HepG2 (cell line): ENCODE measurements at regions not wholly inside any gene's neighbourhood (a gene's known extent, or its start where the extent isn't known, plus 50 kb on each side); places are given as distances from the start of the nearest gene placed in this dataset.
A peak's percentile ranks its signal among the peaks of the same experiment; 100 is the strongest.

Source experiments
- ATAC-seq: fragments of 200-7000 bp; cut with Tn5 transposase; 3 replicates; pipeline ENCODE4 v1.9.1; 2020; ENCODE audit warnings: mild to moderate bottlenecking, moderate library complexity
- BruUV-seq: library from RNA; stranded (reverse); fragments of 400-500 nt; replicated peaks from 2 replicates; lab custom pipeline; 2021; lab: Mats Ljungman, UMichigan
- CTCF ChIA-PET: fragments of 300-600 bp; formaldehyde crosslinking; extraction: SDS; loops from one replicate; lab custom pipeline; 2021; ENCODE audit warnings: low total read pairs, inconsistent platforms, low intra/inter-chr PET ratio; lab: Yijun Ruan, JAX
- POLR2A ChIA-PET: fragments of 350-600 bp; sonication (Branson Sonifier 250); formaldehyde crosslinking; loops from one replicate; lab custom pipeline; 2020; ENCODE audit warnings: antibody characterized with exemption, inconsistent platforms; lab: Yijun Ruan, JAX
- DNase-seq: peaks from one replicate; pipeline ENCODE4 v3.0.0-alpha.2; 2015; ENCODE audit warnings: low spot score
- FAIRE-seq: peaks from 3 replicates; lab custom pipeline; 2011; peaks lifted over from hg19 to GRCh38; lab: Jason Lieb, UNC
- H2AFZ ChIP-seq: one replicate; pipeline ENCODE4 v1.6.1; 2011; ENCODE audit warnings: low read length, inconsistent platforms
- H3K27ac ChIP-seq: fragments of 300-600 bp; 3 replicates; pipeline ENCODE4 v1.8.0; 2011; ENCODE audit warnings: mixed run types, mild to moderate bottlenecking, mixed read lengths, low read length, inconsistent platforms; ENCODE audit not compliant: insufficient read depth; ENCODE audit errors: extremely low read length
- H3K27me3 ChIP-seq, 2 experiments: fragments of 200-600 bp in 1 of 2; 2 replicates in 1 of 2; 3 replicates in 1 of 2; pipeline versions ENCODE4 v1.6.0 to v1.8.0; 2011; ENCODE audit warnings: low read length in 2 of 2, mild to moderate bottlenecking in 2 of 2, moderate library complexity in 2 of 2, inconsistent platforms in 1 of 2; ENCODE audit not compliant: insufficient read depth in 2 of 2, control insufficient read depth in 1 of 2
- H3K36me3 ChIP-seq, 2 experiments: fragments of 200-600 bp in 1 of 2; replicated peaks in 1 of 2; 2 replicates in 1 of 2; 3 replicates in 1 of 2; pipeline versions ENCODE4 v1.5.1 to v1.8.0; 2011; ENCODE audit warnings: low read length in 2 of 2, inconsistent platforms in 1 of 2; ENCODE audit not compliant: insufficient read depth in 2 of 2, control insufficient read depth in 1 of 2
- H3K4me1 ChIP-seq: 2 replicates; pipeline ENCODE4 v1.5.1; 2012; ENCODE audit warnings: low read length, inconsistent platforms; ENCODE audit not compliant: insufficient read depth
- H3K4me2 ChIP-seq: 2 replicates; pipeline ENCODE4 v1.6.0; 2011; ENCODE audit warnings: low read depth, low read length, inconsistent platforms
- H3K4me3 ChIP-seq, 3 experiments: fragments of 200-600 bp in 1 of 3; sonication (generic), shearing (Covaris generic) in 1 of 3; replicated peaks in 1 of 3; 2 replicates each; pipeline ENCODE4 v1.5.1; 2011 to 2016; ENCODE audit warnings: low read length in 3 of 3, inconsistent platforms in 2 of 3, low read depth in 2 of 3, mild to moderate bottlenecking in 2 of 3, control low read depth in 1 of 3, mixed read lengths in 1 of 3; ENCODE audit not compliant: insufficient read depth in 1 of 3
- H3K79me2 ChIP-seq: one replicate; pipeline ENCODE4 v1.6.1; 2011; ENCODE audit warnings: low read length, inconsistent platforms; ENCODE audit not compliant: insufficient read depth
- H3K9ac ChIP-seq: 2 replicates; pipeline ENCODE4 v1.6.0; 2011; ENCODE audit warnings: mild to moderate bottlenecking, low read depth, low read length, inconsistent platforms; ENCODE audit not compliant: insufficient read depth
- H3K9me3 ChIP-seq: 2 replicates; pipeline ENCODE4 v1.5.1; 2012; ENCODE audit warnings: mild to moderate bottlenecking, low read length
- H4K20me1 ChIP-seq: 2 replicates; pipeline ENCODE4 v1.6.0; 2011; ENCODE audit warnings: inconsistent platforms, mild to moderate bottlenecking, low read length, moderate library complexity; ENCODE audit not compliant: insufficient read depth
- HOXA3 ChIP-seq: sonication (generic); formaldehyde crosslinking; IDR thresholded peaks from 2 replicates; pipeline ENCODE4 v1.5.0; 2020; ENCODE audit warnings: missing genetic modification reagents
- KDM4B ChIP-seq: sonication (generic); formaldehyde crosslinking; IDR thresholded peaks from 2 replicates; pipeline ENCODE4 v1.4.0; 2020; ENCODE audit warnings: missing genetic modification reagents
- MLLT10 ChIP-seq: sonication (generic); formaldehyde crosslinking; IDR thresholded peaks from 2 replicates; pipeline ENCODE4 v1.4.0; 2020; ENCODE audit warnings: missing genetic modification reagents
- SETDB1 ChIP-seq: sonication (generic); formaldehyde crosslinking; IDR thresholded peaks from 2 replicates; pipeline ENCODE4 v1.5.1; 2020; ENCODE audit warnings: missing genetic modification reagents, mild to moderate bottlenecking, borderline replicate concordance
- STAG1 ChIP-seq: sonication (generic); formaldehyde crosslinking; IDR thresholded peaks from 2 replicates; pipeline ENCODE4 v1.4.0; 2020; ENCODE audit warnings: missing genetic modification reagents
- TP53 ChIP-seq: sonication (generic); formaldehyde crosslinking; conservative IDR thresholded peaks from 2 replicates; pipeline ENCODE4 v1.4.0; 2020; ENCODE audit warnings: missing genetic modification reagents
- XRCC5 ChIP-seq: fragments of 200-400 bp; formaldehyde crosslinking; optimal IDR thresholded peaks from 2 replicates; pipeline ENCODE3; 2017; ENCODE audit warnings: mild to moderate bottlenecking, low read length
- ZBTB3 ChIP-seq: sonication (generic); formaldehyde crosslinking; IDR thresholded peaks from 2 replicates; pipeline ENCODE4 v1.4.0; 2020; ENCODE audit warnings: low read depth, mild to moderate bottlenecking, moderate library complexity, missing genetic modification reagents, borderline replicate concordance
- ZBTB33 ChIP-seq: sonication (generic); formaldehyde crosslinking; IDR thresholded peaks from 2 replicates; pipeline ENCODE4 v1.4.0; 2020; ENCODE audit warnings: missing genetic modification reagents
- ZNF615 ChIP-seq: sonication (generic); formaldehyde crosslinking; IDR thresholded peaks from 2 replicates; pipeline ENCODE4 v1.5.0; 2020; ENCODE audit warnings: mild to moderate bottlenecking, missing genetic modification reagents, borderline replicate concordance
- ZNF619 ChIP-seq: sonication (generic); formaldehyde crosslinking; IDR thresholded peaks from 2 replicates; pipeline ENCODE4 v1.4.0; 2020; ENCODE audit warnings: mild to moderate bottlenecking, missing genetic modification reagents
- ZSCAN12 ChIP-seq: sonication (generic); formaldehyde crosslinking; IDR thresholded peaks from 2 replicates; pipeline ENCODE4 v1.9.0; 2021; ENCODE audit warnings: mild to moderate bottlenecking, missing genetic modification reagents
- WGBS: methylation state at CpG from one replicate; pipeline ENCODE4 v1.1.6; 2017; ENCODE audit warnings: low lambda C conversion rate; 5-methylcytosine and 5-hydroxymethylcytosine counted together
- in situ Hi-C: cut with HindIII; loops from 2 replicates; pipeline ENCODE4 v1.10.0; 2017; ENCODE audit warnings: low pct_unique_long_range_greater_than_20kb; ENCODE audit not compliant: extremely low pct_ligation_motif_present
- intact Hi-C: fragments of 100-400 bp; cut with micrococcal nuclease; formaldehyde crosslinking; loops from one replicate; pipeline ENCODE4 v1.10.0; 2022; ENCODE audit not compliant: unreplicated experiment

GRCh38 chr4:117626664-117627063 is 407.6 kb upstream of the NDST3 start:
- ATAC-seq (no peak), DNase-seq (peak; percentile 16), FAIRE-seq (no peak)
- Histone ChIP-seq H4K20me1 (no peaks in the 10 kb centered on the region), H3K27me3 (no peaks in the 10 kb centered on the region), H3K79me2 (no peaks in the 10 kb centered on the region), H3K9me3 (no peaks in the 10 kb centered on the region; the same call in 1 of the 2 replicates), H3K4me1 (no peaks in the 10 kb centered on the region), H2AFZ (no peak overlapping the region), H3K9ac (no peak overlapping the region), H3K4me3 (no peak overlapping the region), H3K27ac (no peak overlapping the region), H3K36me3 (no peaks in the 10 kb centered on the region), H3K4me2 (peak overlapping the region; percentile 3; the same call in 1 of the 2 replicates)
- BruUV-seq: no TSS peak
- WGBS: 0% methylated on average over 4 of the region's 4 CpGs
- POLR2A ChIA-PET: no interaction called here
- intact Hi-C loops (no loop called here), in situ Hi-C loops (no loop called here)
- CTCF ChIA-PET: no interaction called here
- TF ChIP-seq MLLT10 (CRISPR knock-in tag): no peak
- no peak for TF ChIP-seq ZNF615 (CRISPR knock-in tag)
- no peak for TF ChIP-seq ZBTB33 (CRISPR knock-in tag)
- no peak for TF ChIP-seq TP53 (CRISPR knock-in tag)
- TF ChIP-seq ZNF619 (CRISPR knock-in tag): no peak
- TF ChIP-seq XRCC5: no peak
- no peak for TF ChIP-seq ZSCAN12
- TF ChIP-seq SETDB1: no peak
- no peak for TF ChIP-seq HOXA3 (CRISPR knock-in tag)
- TF ChIP-seq KDM4B: no peak
- TF ChIP-seq ZBTB3 (CRISPR knock-in tag): no peak
- TF ChIP-seq STAG1 (CRISPR knock-in tag): no peak
